GM12878 (cell line): ENCODE measurements at regions not wholly inside any gene's neighbourhood (a gene's known extent, or its start where the extent isn't known, plus 50 kb on each side); places are given as distances from the start of the nearest gene placed in this dataset.
"Not testable (repeated sequence)": the region's sequence is repeated elsewhere in the genome, so short reads cannot be mapped to it uniquely, and the experiment has no call there.

Experiments used
- ATAC-seq: fragments of 200-7000 bp; cut with Tn5 transposase; 3 replicates; pipeline ENCODE4 v1.9.1; 2020; ENCODE audit warnings: mild to moderate bottlenecking, moderate library complexity
- BruUV-seq: library from RNA; stranded (reverse); fragments of 400-500 nt; replicated peaks from 2 replicates; lab custom pipeline; 2021; lab: Mats Ljungman, UMichigan
- CTCF ChIA-PET: fragments of 300-600 bp; sonication (Branson Sonifier 250); formaldehyde crosslinking; extraction: SDS; loops from one replicate; lab custom pipeline; 2021; ENCODE audit warnings: inconsistent platforms; lab: Yijun Ruan, JAX
- POLR2A ChIA-PET: fragments of 350-600 bp; formaldehyde crosslinking; extraction: SDS; loops from one replicate; lab custom pipeline; 2021; ENCODE audit warnings: inconsistent platforms; lab: Charles Lee
- RAD21 ChIA-PET: fragments of 300-600 bp; sonication (Branson Sonifier 250); formaldehyde crosslinking; loops from one replicate; lab custom pipeline; 2023; ENCODE audit warnings: antibody characterized with exemption; ENCODE audit not compliant: unreplicated experiment; lab: Charles Lee
- SMC1A ChIA-PET: fragments of 300-600 bp; sonication (Branson Sonifier 250); formaldehyde crosslinking; loops from one replicate; lab custom pipeline; 2023; ENCODE audit not compliant: unreplicated experiment, uncharacterized antibody; lab: Charles Lee
- DNase-seq: peaks from one replicate; pipeline ENCODE4 v3.0.0-alpha.2; 2011; ENCODE audit warnings: low read depth, low spot score
- FAIRE-seq: peaks from 3 replicates; lab custom pipeline; 2011; peaks lifted over from hg19 to GRCh38; lab: Jason Lieb, UNC
- H2AFZ ChIP-seq: 2 replicates; pipeline ENCODE4 v1.6.0; 2011; ENCODE audit warnings: low read depth, low read length, control low read depth; ENCODE audit not compliant: control insufficient read depth
- H3K27ac ChIP-seq: 2 replicates; pipeline ENCODE4 v1.5.1; 2011; ENCODE audit warnings: control low read depth; ENCODE audit not compliant: control insufficient read depth, insufficient read depth
- H3K27me3 ChIP-seq, 2 experiments: replicated peaks in 1 of 2; 2 replicates each; pipeline versions ENCODE4 v1.6.0 to v1.6.1; 2011; ENCODE audit warnings: low read length in 1 of 2; ENCODE audit not compliant: control insufficient read depth in 2 of 2, insufficient read depth in 2 of 2
- H3K36me3 ChIP-seq, 2 experiments: 2 replicates each; pipeline ENCODE4 v1.5.1; 2011; ENCODE audit warnings: low read length in 1 of 2; ENCODE audit not compliant: control insufficient read depth in 2 of 2, insufficient read depth in 2 of 2
- H3K4me1 ChIP-seq: 2 replicates; pipeline ENCODE4 v1.6.1; 2011; ENCODE audit warnings: mild to moderate bottlenecking, low read length, moderate library complexity, mixed read lengths; ENCODE audit not compliant: control insufficient read depth, insufficient read depth
- H3K4me2 ChIP-seq: 2 replicates; pipeline ENCODE4 v1.6.0; 2011; ENCODE audit warnings: control low read depth; ENCODE audit not compliant: control insufficient read depth, insufficient read depth
- H3K4me3 ChIP-seq: fragments of 200-600 bp; sonication (generic); 2 replicates; pipeline ENCODE4 v1.5.1; 2016
- H3K79me2 ChIP-seq: 2 replicates; pipeline ENCODE4 v1.6.0; 2011; ENCODE audit warnings: low read length; ENCODE audit not compliant: control insufficient read depth, insufficient read depth
- H3K9ac ChIP-seq: 2 replicates; pipeline ENCODE4 v1.8.0; 2011; ENCODE audit warnings: low read length, control low read depth, mixed read lengths; ENCODE audit not compliant: control insufficient read depth, insufficient read depth
- H3K9me3 ChIP-seq: replicated peaks from 3 replicates; pipeline ENCODE4 v1.5.1; 2011; ENCODE audit warnings: mild to moderate bottlenecking, low read length; ENCODE audit not compliant: control insufficient read depth, insufficient read depth
- H4K20me1 ChIP-seq: 2 replicates; pipeline ENCODE4 v1.6.0; 2011; ENCODE audit not compliant: control insufficient read depth, insufficient read depth
- CREM ChIP-seq: IDR thresholded peaks from 2 replicates; pipeline ENCODE4 v1.6.1; 2014; ENCODE audit warnings: antibody characterized with exemption, low read depth
- DPF2 ChIP-seq: fragments of 450-650 bp; IDR thresholded peaks from 2 replicates; pipeline ENCODE4 v1.6.1; 2017; ENCODE audit warnings: mild to moderate bottlenecking
- HSF1 ChIP-seq: fragments of 150-350 bp; IDR thresholded peaks from 2 replicates; pipeline ENCODE4 v1.6.1; 2014; ENCODE audit warnings: mild to moderate bottlenecking, low read depth, low read length
- JUNB ChIP-seq: IDR thresholded peaks from 2 replicates; pipeline ENCODE4 v1.6.1; 2016; ENCODE audit warnings: antibody characterized with exemption, mild to moderate bottlenecking
- MEF2B ChIP-seq: fragments of 450-650 bp; IDR thresholded peaks from 2 replicates; pipeline ENCODE4 v1.6.1; 2018; ENCODE audit warnings: mild to moderate bottlenecking, moderate library complexity; ENCODE audit not compliant: partially characterized antibody, poor library complexity, severe bottlenecking
- POLR2AphosphoS5 ChIP-seq: IDR thresholded peaks from 2 replicates; pipeline ENCODE4 v1.6.1; 2011; ENCODE audit warnings: mild to moderate bottlenecking, low read length, inconsistent platforms
- RBBP5 ChIP-seq: fragments of 200-600 bp; sonication (generic); conservative IDR thresholded peaks from 2 replicates; pipeline ENCODE4 v1.6.1; 2016
- REST ChIP-seq: IDR thresholded peaks from 2 replicates; pipeline ENCODE4 v1.6.1; 2012; ENCODE audit warnings: mild to moderate bottlenecking, low read depth, low read length
- SIN3A ChIP-seq: IDR thresholded peaks from 2 replicates; pipeline ENCODE4 v1.6.1; 2012; ENCODE audit warnings: low read depth, low read length, improper control_type of control experiment
- SIX5 ChIP-seq: IDR thresholded peaks from 2 replicates; pipeline ENCODE4 v1.6.1; 2011; ENCODE audit warnings: mild to moderate bottlenecking, low read depth, low read length, moderate library complexity; ENCODE audit not compliant: severe bottlenecking
- SMAD5 ChIP-seq: IDR thresholded peaks from 2 replicates; pipeline ENCODE4 v1.6.1; 2016; ENCODE audit warnings: antibody characterized with exemption, low read depth
- WGBS: methylation state at CpG from one replicate; pipeline ENCODE4 v1.1.6; 2016; ENCODE audit warnings: low lambda C conversion rate; ENCODE audit not compliant: insufficient replicate concordance, insufficient coverage; ENCODE audit errors: missing lambda C conversion rate; 5-methylcytosine and 5-hydroxymethylcytosine counted together
- in situ Hi-C: fragments of 300-500 bp; cut with MboI; formaldehyde crosslinking; loops from 9 replicates; pipeline ENCODE4 v1.14.3; 2018; ENCODE audit warnings: mixed read lengths
- intact Hi-C: fragments of 100-400 bp; cut with micrococcal nuclease; formaldehyde crosslinking; loops from one replicate; pipeline ENCODE4 v1.14.2; 2022; ENCODE audit not compliant: unreplicated experiment

- no peaks in the 10 kb centered on the region for H3K27me3 ChIP-seq
- no peak overlapping the region for H3K4me2 ChIP-seq
- H3K9ac ChIP-seq = no peak overlapping the region
- no peak overlapping the region for H2AFZ ChIP-seq
- RAD21 ChIA-PET = no interaction called here
- no peak for TF ChIP-seq RBBP5
- TF ChIP-seq SMAD5 = no peak
- TF ChIP-seq MEF2B = no peak
- TF ChIP-seq POLR2AphosphoS5 = no peak
- no peak for TF ChIP-seq CREM
- TF ChIP-seq JUNB = no peak
- TF ChIP-seq REST = no peak
- TF ChIP-seq SIX5 = no peak
- no peak for TF ChIP-seq HSF1
- no peak for TF ChIP-seq SIN3A
- TF ChIP-seq DPF2 = no peak
- intact Hi-C loops (no loop called here), in situ Hi-C loops (no loop called here)
- POLR2A ChIA-PET = no interaction called here
- WGBS = 0% methylated on average over 1 of the region's 1 CpG
- no peak for ATAC-seq
- H3K79me2 ChIP-seq = no peaks in the 10 kb centered on the region
- no peaks in the 10 kb centered on the region for H3K4me1 ChIP-seq
- H3K9me3 ChIP-seq = no peaks in the 10 kb centered on the region
- H4K20me1 ChIP-seq = no peaks in the 10 kb centered on the region
- CTCF ChIA-PET = no interaction called here
- no peak overlapping the region for H3K4me3 ChIP-seq
- H3K36me3 ChIP-seq = no peaks in the 10 kb centered on the region
- no TSS peak for BruUV-seq
- SMC1A ChIA-PET = no interaction called here
- no peak for FAIRE-seq
- H3K27ac ChIP-seq = no peak overlapping the region
- DNase-seq = no peak
These were observed 719.2 kb downstream of the NTRK3 start for GRCh38 chr15:87537295-87537694.

- H3K9me3 ChIP-seq, BruUV-seq, H3K4me2 ChIP-seq, RAD21 ChIA-PET, DNase-seq, in situ Hi-C loops, H3K27ac ChIP-seq, H3K79me2 ChIP-seq, ATAC-seq, H3K9ac ChIP-seq, H3K4me1 ChIP-seq, POLR2A ChIA-PET, intact Hi-C loops, CTCF ChIA-PET, FAIRE-seq, H4K20me1 ChIP-seq, SMC1A ChIA-PET, H3K27me3 ChIP-seq, H3K4me3 ChIP-seq, H3K36me3 ChIP-seq, H2AFZ ChIP-seq: not testable (repeated sequence)
- 5% methylated on average over 1 of the region's 1 CpG for WGBS
These were observed 722.9 kb downstream of the NTRK3 start for GRCh38 chr15:87533637-87534036.
